H9 (cell line): ENCODE measurements at regions not wholly inside any gene's neighbourhood (a gene's known extent, or its start where the extent isn't known, plus 50 kb on each side); places are given as distances from the start of the nearest gene placed in this dataset.

ENCODE experiments used
- DNase-seq: peaks from one replicate; pipeline ENCODE4 v3.0.0-alpha.2; 2017
- H2AFZ ChIP-seq: one replicate; pipeline ENCODE4 v1.6.1; 2013; ENCODE audit warnings: mild to moderate bottlenecking, low read length, control low read depth, moderate library complexity
- H2AK5ac ChIP-seq: 2 replicates; pipeline ENCODE4 v1.6.1; 2013; ENCODE audit warnings: low read length, control low read depth, mixed read lengths; ENCODE audit not compliant: insufficient read length
- H2BK120ac ChIP-seq: one replicate; pipeline ENCODE4 v1.6.1; 2013; ENCODE audit warnings: low read depth, mild to moderate bottlenecking, low read length, control low read depth, inconsistent platforms; ENCODE audit not compliant: poor library complexity, severe bottlenecking
- H2BK12ac ChIP-seq: 2 replicates; pipeline ENCODE4 v1.6.1; 2013; ENCODE audit warnings: low read length, control low read depth, mixed read lengths, low read depth; ENCODE audit not compliant: insufficient read length
- H2BK15ac ChIP-seq: 2 replicates; pipeline ENCODE4 v1.6.1; 2013; ENCODE audit warnings: low read depth, low read length, control low read depth
- H2BK20ac ChIP-seq: one replicate; pipeline ENCODE4 v1.6.1; 2013; ENCODE audit warnings: low read depth, mild to moderate bottlenecking, low read length, control low read depth, inconsistent platforms; ENCODE audit not compliant: poor library complexity, severe bottlenecking
- H2BK5ac ChIP-seq: 2 replicates; pipeline ENCODE4 v1.6.1; 2013; ENCODE audit warnings: low read length, control low read depth, mixed read lengths; ENCODE audit not compliant: insufficient read length
- H3K14ac ChIP-seq: 2 replicates; pipeline ENCODE4 v1.6.1; 2013; ENCODE audit warnings: low read length, control low read depth; ENCODE audit not compliant: insufficient read depth
- H3K18ac ChIP-seq: 2 replicates; pipeline ENCODE4 v1.6.1; 2013; ENCODE audit warnings: low read depth, mild to moderate bottlenecking, mixed read lengths, low read length, control low read depth; ENCODE audit not compliant: insufficient read length
- H3K23ac ChIP-seq: 2 replicates; pipeline ENCODE4 v1.6.1; 2013; ENCODE audit warnings: low read length, control low read depth, mixed read lengths, low read depth; ENCODE audit not compliant: insufficient read length
- H3K23me2 ChIP-seq: 2 replicates; pipeline ENCODE4 v1.6.1; 2013; ENCODE audit warnings: low read depth, mild to moderate bottlenecking, mixed read lengths, low read length, control low read depth; ENCODE audit not compliant: insufficient read length, poor library complexity, severe bottlenecking
- H3K27ac ChIP-seq: 2 replicates; pipeline ENCODE4 v1.5.1; 2013; ENCODE audit warnings: low read length, control low read depth, mixed read lengths, low read depth; ENCODE audit not compliant: insufficient read length
- H3K27me3 ChIP-seq: 2 replicates; pipeline ENCODE4 v1.6.1; 2013; ENCODE audit warnings: low read length, control low read depth, inconsistent platforms; ENCODE audit not compliant: insufficient read depth
- H3K4ac ChIP-seq: 2 replicates; pipeline ENCODE4 v1.6.1; 2013; ENCODE audit warnings: low read depth, mild to moderate bottlenecking, control low read depth, inconsistent platforms, low read length, moderate library complexity
- H3K4me1 ChIP-seq: 2 replicates; pipeline ENCODE4 v1.6.1; 2013; ENCODE audit warnings: low read length, control low read depth, inconsistent platforms; ENCODE audit not compliant: insufficient read depth
- H3K4me2 ChIP-seq: 2 replicates; pipeline ENCODE4 v1.6.1; 2013; ENCODE audit warnings: low read length, control low read depth, mixed read lengths; ENCODE audit not compliant: insufficient read length, insufficient read depth
- H3K56ac ChIP-seq: 2 replicates; pipeline ENCODE4 v1.6.1; 2013; ENCODE audit warnings: low read depth, mild to moderate bottlenecking, mixed read lengths, low read length, control low read depth; ENCODE audit not compliant: insufficient read length
- H3K79me1 ChIP-seq: 2 replicates; pipeline ENCODE4 v1.6.1; 2013; ENCODE audit warnings: low read depth, mild to moderate bottlenecking, moderate library complexity, low read length, control low read depth, inconsistent platforms; ENCODE audit not compliant: insufficient read depth, poor library complexity, severe bottlenecking
- H3K79me2 ChIP-seq: 2 replicates; pipeline ENCODE4 v1.6.1; 2013; ENCODE audit warnings: low read length, control low read depth, inconsistent platforms; ENCODE audit not compliant: insufficient read depth
- H3K9ac ChIP-seq: 2 replicates; pipeline ENCODE4 v1.6.1; 2013; ENCODE audit warnings: low read length, control low read depth, mixed read lengths; ENCODE audit not compliant: insufficient read length; ENCODE audit errors: extremely low read depth
- H3K9me3 ChIP-seq: one replicate; pipeline ENCODE4 v1.6.1; 2013; ENCODE audit warnings: low read depth, low read length, inconsistent platforms; ENCODE audit not compliant: control insufficient read depth
- H3T11ph ChIP-seq: one replicate; pipeline ENCODE4 v1.6.1; 2013; ENCODE audit warnings: mild to moderate bottlenecking, low read length, control low read depth, inconsistent platforms
- H4K20me1 ChIP-seq: one replicate; pipeline ENCODE4 v1.6.1; 2013; ENCODE audit not compliant: control insufficient read depth, insufficient read length, insufficient read depth
- H4K5ac ChIP-seq: 2 replicates; pipeline ENCODE4 v1.6.1; 2013; ENCODE audit warnings: low read depth, mild to moderate bottlenecking, mixed read lengths, low read length, control low read depth; ENCODE audit not compliant: insufficient read length
- H4K8ac ChIP-seq: replicated peaks from 2 replicates; pipeline ENCODE4 v1.6.1; 2013; ENCODE audit warnings: low read length, control low read depth, mixed read lengths, low read depth; ENCODE audit not compliant: insufficient read length
- H4K91ac ChIP-seq: 2 replicates; pipeline ENCODE4 v1.6.1; 2013; ENCODE audit warnings: low read depth, mild to moderate bottlenecking, moderate library complexity, mixed read lengths, low read length, control low read depth; ENCODE audit not compliant: insufficient read length
- H3K27ac Mint-ChIP-seq, 3 experiments: 2 replicates in 2 of 3; 3 replicates in 1 of 3; pipeline ENCODE4 v1.8.0; 2020 to 2021; ENCODE audit warnings: mixed read lengths in 3 of 3, mild to moderate bottlenecking in 1 of 3, moderate library complexity in 1 of 3
- H3K27me3 Mint-ChIP-seq: 2 replicates; pipeline ENCODE4 v1.8.0; 2021; ENCODE audit warnings: low read depth, mild to moderate bottlenecking, moderate library complexity, mixed read lengths
- H3K36me3 Mint-ChIP-seq, 3 experiments: 2 replicates in 2 of 3; 3 replicates in 1 of 3; pipeline ENCODE4 v1.8.0; 2020 to 2021; ENCODE audit warnings: low read depth in 3 of 3, mixed read lengths in 3 of 3; ENCODE audit not compliant: insufficient read depth in 1 of 3
- H3K4me1 Mint-ChIP-seq, 2 experiments: 2 replicates each; pipeline ENCODE4 v1.8.0; 2020; ENCODE audit warnings: mixed read lengths in 2 of 2
- H3K4me3 Mint-ChIP-seq, 2 experiments: 2 replicates in 1 of 2; 3 replicates in 1 of 2; pipeline ENCODE4 v1.8.0; 2020 to 2021; ENCODE audit warnings: mild to moderate bottlenecking in 2 of 2, mixed read lengths in 2 of 2, moderate library complexity in 1 of 2
- H3K9me3 Mint-ChIP-seq, 2 experiments: 2 replicates in 1 of 2; 3 replicates in 1 of 2; pipeline ENCODE4 v1.8.0; 2020; ENCODE audit warnings: mild to moderate bottlenecking in 2 of 2, mixed read lengths in 2 of 2, moderate library complexity in 1 of 2
- WGBS: extraction: QIAGEN DNeasy Blood & Tissue Kit; methylation state at CpG from one replicate; pipeline ENCODE4 v1.1.7; 2013; ENCODE audit warnings: missing lambda C conversion rate, low lambda C conversion rate, mixed read lengths; ENCODE audit not compliant: insufficient read length; ENCODE audit errors: extremely low coverage; 5-methylcytosine and 5-hydroxymethylcytosine counted together
- TF ChIP-seq, protein P1 (sequence below): fragments of 200-600 bp; sonication (generic); conservative IDR thresholded peaks from 3 replicates; pipeline ENCODE4 v1.8.0; 2021; ENCODE audit warnings: antibody characterized with exemption, mild to moderate bottlenecking

DNA sequence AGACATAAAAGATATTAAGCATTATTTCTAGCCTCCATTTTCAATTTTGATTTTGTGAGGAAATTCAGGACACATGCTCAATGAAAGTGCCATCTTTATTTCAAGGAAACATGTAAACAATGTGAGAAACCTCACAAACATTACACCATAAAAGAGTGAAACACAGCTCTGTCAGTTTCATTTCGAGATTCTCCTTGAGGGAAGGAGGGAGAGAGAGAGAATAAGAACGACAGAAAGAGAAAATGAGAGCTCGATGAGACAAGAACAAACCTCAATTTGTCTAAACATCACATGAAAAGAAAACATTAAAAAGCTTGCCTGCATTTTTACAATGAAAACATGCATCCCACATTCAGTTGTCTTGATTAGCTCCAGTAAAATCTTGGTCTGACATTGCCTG lies 553.5 kb upstream of the MEF2C start:
- H4K5ac ChIP-seq: no peak overlapping the region
- no peaks in the 10 kb centered on the region for H3K27me3 ChIP-seq
- H2BK15ac ChIP-seq: no peak overlapping the region
- no peak overlapping the region for H2BK120ac ChIP-seq
- no peak overlapping the region for H2BK5ac ChIP-seq
- WGBS: no CpG with 5 or more reads among the region's 3 CpGs
- no peak overlapping the region for H4K8ac ChIP-seq
- no peaks in the 10 kb centered on the region for H3K79me2 ChIP-seq
- H3K23ac ChIP-seq: no peak overlapping the region
- H3K4me2 ChIP-seq: no peak overlapping the region
- no peaks in the 10 kb centered on the region for H4K20me1 ChIP-seq
- H2BK20ac ChIP-seq: no peak overlapping the region
- H3K27ac Mint-ChIP-seq: no peak overlapping the region
- no peak overlapping the region for H3K9ac ChIP-seq
- no peaks in the 10 kb centered on the region for H3K79me1 ChIP-seq
- no peak overlapping the region for H2AFZ ChIP-seq
- TF ChIP-seq, protein P1, sequence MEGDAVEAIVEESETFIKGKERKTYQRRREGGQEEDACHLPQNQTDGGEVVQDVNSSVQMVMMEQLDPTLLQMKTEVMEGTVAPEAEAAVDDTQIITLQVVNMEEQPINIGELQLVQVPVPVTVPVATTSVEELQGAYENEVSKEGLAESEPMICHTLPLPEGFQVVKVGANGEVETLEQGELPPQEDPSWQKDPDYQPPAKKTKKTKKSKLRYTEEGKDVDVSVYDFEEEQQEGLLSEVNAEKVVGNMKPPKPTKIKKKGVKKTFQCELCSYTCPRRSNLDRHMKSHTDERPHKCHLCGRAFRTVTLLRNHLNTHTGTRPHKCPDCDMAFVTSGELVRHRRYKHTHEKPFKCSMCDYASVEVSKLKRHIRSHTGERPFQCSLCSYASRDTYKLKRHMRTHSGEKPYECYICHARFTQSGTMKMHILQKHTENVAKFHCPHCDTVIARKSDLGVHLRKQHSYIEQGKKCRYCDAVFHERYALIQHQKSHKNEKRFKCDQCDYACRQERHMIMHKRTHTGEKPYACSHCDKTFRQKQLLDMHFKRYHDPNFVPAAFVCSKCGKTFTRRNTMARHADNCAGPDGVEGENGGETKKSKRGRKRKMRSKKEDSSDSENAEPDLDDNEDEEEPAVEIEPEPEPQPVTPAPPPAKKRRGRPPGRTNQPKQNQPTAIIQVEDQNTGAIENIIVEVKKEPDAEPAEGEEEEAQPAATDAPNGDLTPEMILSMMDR: no peak
- no peaks in the 10 kb centered on the region for H3K4me1 ChIP-seq
- no peaks in the 10 kb centered on the region for H3K36me3 Mint-ChIP-seq
- no peaks in the 10 kb centered on the region for H3K27me3 Mint-ChIP-seq
- no peak overlapping the region for H3K4me3 Mint-ChIP-seq
- H3K23me2 ChIP-seq: no peaks in the 10 kb centered on the region
- H3K9me3 ChIP-seq: no peaks in the 10 kb centered on the region
- H3K27ac ChIP-seq: no peak overlapping the region
- H3K56ac ChIP-seq: no peak overlapping the region
- H3K4ac ChIP-seq: no peak overlapping the region
- no peaks in the 10 kb centered on the region for H3K9me3 Mint-ChIP-seq
- H4K91ac ChIP-seq: no peak overlapping the region
- no peak overlapping the region for H3K18ac ChIP-seq
- peaks cover 12 to 14% of the 10 kb centered on the region in 2 experiments for H3K4me1 Mint-ChIP-seq
- no peak for DNase-seq
- no peak overlapping the region for H2AK5ac ChIP-seq
- H3K14ac ChIP-seq: no peak overlapping the region
- H3T11ph ChIP-seq: no peak overlapping the region
- no peak overlapping the region for H2BK12ac ChIP-seq
